GM13976 (cell line): ENCODE measurements at regions not wholly inside any gene's neighbourhood (a gene's known extent, or its start where the extent isn't known, plus 50 kb on each side); places are given as distances from the start of the nearest gene placed in this dataset.

Experiments used
- DNase-seq: peaks from one replicate; pipeline ENCODE4 v3.0.0; 2012; ENCODE audit warnings: low spot score
- in situ Hi-C: fragments of 300-500 bp; cut with MboI; formaldehyde crosslinking; loops from one replicate; pipeline ENCODE4 v1.12.0; 2022; ENCODE audit warnings: low sequenced_read_pairs, mixed read lengths, inconsistent platforms; ENCODE audit not compliant: unreplicated experiment
- TF ChIP-seq, protein P1 (sequence below): IDR thresholded peaks from 2 replicates; pipeline ENCODE4 v1.5.1; 2012; ENCODE audit warnings: borderline replicate concordance, mild to moderate bottlenecking; ENCODE audit not compliant: insufficient read depth; ENCODE audit errors: extremely low read depth, missing control alignments, control extremely low read depth

DNA sequence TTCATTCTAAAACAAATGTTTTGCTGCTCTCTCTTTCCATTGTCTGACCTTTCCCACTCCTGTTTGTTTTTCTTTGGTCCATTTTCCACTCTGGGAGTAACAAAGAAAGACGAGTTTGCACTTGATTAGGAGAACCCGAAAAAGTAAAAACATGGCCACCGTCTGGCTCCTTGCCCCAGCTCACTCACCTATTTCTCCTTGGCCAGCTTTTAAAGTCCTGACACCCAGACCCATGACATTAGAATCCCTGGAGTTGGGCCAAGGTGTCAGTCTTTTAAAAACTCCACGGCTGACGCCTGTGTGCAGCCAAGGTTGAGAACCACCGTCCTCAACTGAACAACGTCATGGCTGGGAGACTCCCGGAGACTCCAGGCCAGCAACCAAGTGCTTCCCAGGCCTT is 63.6 kb upstream of the FLT1 start:
- TF ChIP-seq, protein P1, sequence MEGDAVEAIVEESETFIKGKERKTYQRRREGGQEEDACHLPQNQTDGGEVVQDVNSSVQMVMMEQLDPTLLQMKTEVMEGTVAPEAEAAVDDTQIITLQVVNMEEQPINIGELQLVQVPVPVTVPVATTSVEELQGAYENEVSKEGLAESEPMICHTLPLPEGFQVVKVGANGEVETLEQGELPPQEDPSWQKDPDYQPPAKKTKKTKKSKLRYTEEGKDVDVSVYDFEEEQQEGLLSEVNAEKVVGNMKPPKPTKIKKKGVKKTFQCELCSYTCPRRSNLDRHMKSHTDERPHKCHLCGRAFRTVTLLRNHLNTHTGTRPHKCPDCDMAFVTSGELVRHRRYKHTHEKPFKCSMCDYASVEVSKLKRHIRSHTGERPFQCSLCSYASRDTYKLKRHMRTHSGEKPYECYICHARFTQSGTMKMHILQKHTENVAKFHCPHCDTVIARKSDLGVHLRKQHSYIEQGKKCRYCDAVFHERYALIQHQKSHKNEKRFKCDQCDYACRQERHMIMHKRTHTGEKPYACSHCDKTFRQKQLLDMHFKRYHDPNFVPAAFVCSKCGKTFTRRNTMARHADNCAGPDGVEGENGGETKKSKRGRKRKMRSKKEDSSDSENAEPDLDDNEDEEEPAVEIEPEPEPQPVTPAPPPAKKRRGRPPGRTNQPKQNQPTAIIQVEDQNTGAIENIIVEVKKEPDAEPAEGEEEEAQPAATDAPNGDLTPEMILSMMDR: no peak
- no peak for DNase-seq
- in situ Hi-C loops: no loop called here

- TF ChIP-seq, protein P1: no peak
- in situ Hi-C loops: no loop called here
- DNase-seq: no peak
These were observed 63.0 kb upstream of the FLT1 start for GRCh38 chr13:28557725-28558520.

DNA sequence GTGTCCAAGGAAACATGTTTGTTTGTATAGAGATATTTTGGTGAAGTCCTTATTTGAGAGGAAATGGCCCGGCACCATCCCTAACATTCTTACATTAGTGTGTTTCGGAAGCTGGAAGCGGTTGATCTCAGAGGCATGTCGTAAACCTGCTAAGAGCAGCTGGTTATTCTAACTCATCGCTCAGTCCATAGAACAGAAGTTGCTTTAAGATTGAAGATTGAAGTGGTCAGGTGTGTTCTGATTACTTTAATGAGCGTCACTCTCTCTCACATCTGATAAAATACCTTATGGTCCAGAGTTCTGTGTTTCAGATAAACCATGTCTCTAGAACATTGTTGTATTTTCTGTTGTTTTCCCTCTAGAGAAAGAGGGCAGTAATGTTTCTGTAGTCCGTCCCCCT is 60.2 kb upstream of the FLT1 start:
- DNase-seq: no peak
- TF ChIP-seq, protein P1: no peak
- in situ Hi-C loops: no loop called here

DNA sequence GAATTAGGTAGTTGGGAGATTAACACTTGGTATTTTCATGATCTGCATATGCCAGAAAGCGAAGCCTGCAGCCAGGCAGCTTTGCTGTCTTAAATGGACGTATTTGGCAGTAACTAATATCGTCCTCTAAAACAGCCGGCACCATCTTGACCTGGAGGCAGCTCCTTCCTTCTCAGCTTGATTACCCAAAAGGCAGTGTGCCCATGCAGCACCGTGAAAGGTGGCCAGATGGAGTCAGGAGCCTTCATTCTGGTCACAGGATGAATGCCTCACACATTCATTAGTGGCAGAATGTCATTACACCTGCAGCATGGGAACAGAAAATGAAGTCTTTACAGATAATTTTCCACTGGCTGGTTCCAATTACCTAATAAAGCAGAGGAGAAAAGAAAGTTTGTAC is 59.0 kb upstream of the FLT1 start:
- DNase-seq: no peak
- in situ Hi-C loops: no loop called here
- TF ChIP-seq, protein P1: no peak

DNA sequence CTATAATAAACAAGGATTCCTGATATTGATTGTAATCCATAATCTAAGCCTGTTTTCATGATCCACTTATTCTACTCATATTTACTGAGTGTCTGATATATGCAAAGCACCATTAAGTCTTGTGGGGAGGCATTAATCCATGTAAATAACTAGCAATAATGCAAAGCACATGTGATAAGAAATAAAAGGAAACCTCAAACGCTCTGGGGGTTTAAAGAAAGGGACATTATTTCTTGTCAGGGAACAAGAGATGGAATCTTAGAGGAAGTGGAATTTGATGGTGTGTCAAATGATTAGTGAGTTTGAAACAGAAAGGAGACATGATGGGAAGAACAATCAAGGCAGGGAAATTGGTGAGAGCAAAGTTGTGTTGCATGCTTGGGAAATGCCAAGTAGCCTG is 57.4 kb upstream of the FLT1 start:
- in situ Hi-C loops: no loop called here
- no peak for DNase-seq
- TF ChIP-seq, protein P1: no peak

GRCh38 chr13:28551498-28551895 is 56.6 kb upstream of the FLT1 start:
- in situ Hi-C loops: no loop called here

More at GRCh38 chr13:28551498-28551895, 56.6 kb upstream of the FLT1 start:
- TF ChIP-seq, protein P1: no peak
- no peak for DNase-seq
